ENCODE measurements at regions not wholly inside any gene's neighbourhood (a gene's known extent, or its start where the extent isn't known, plus 50 kb on each side); places are given as distances from the start of the nearest gene placed in this dataset.

GRCh38 chr3:182500289-182500688, 293.0 kb upstream of the ATP11B start:
- no peak for TF ChIP-seq POLR2A (IDR thresholded peaks at IDR 0.05; ENCODE audit: low read depth, low read length)
- no peak for TF ChIP-seq POLR2AphosphoS5 (IDR thresholded peaks at IDR 0.05; ENCODE audit: low read depth, low read length)
- TF ChIP-seq TAF1 (IDR thresholded peaks at IDR 0.05; ENCODE audit: low read depth, low read length): no peak
- TF ChIP-seq POU2F2 (IDR thresholded peaks at IDR 0.05; ENCODE audit: low read depth, low read length): no peak
- TF ChIP-seq SPI1 (IDR thresholded peaks at IDR 0.05; ENCODE audit: low read depth, low read length): no peak
- TF ChIP-seq PAX5 (IDR thresholded peaks at IDR 0.05; ENCODE audit: insufficient read depth, low read length, severe bottlenecking): no peak
